ACC112 (cell line): ENCODE measurements at regions not wholly inside any gene's neighbourhood (a gene's known extent, or its start where the extent isn't known, plus 50 kb on each side); places are given as distances from the start of the nearest gene placed in this dataset.
"Not testable (repeated sequence)": the region's sequence is repeated elsewhere in the genome, so short reads cannot be mapped to it uniquely, and the experiment has no call there.

Source experiments
- H2AFZ ChIP-seq: fragments of 200-600 bp; sonication (generic); one replicate; pipeline ENCODE4 v1.6.0; 2017; ENCODE audit warnings: antibody characterized with exemption, low read length; ENCODE audit not compliant: unreplicated experiment
- H3K27ac ChIP-seq: fragments of 200-600 bp; sonication (generic); 2 replicates; pipeline ENCODE4 v1.5.1; 2014; ENCODE audit warnings: low read depth, mild to moderate bottlenecking, antibody characterized with exemption, low read length, moderate library complexity
- H3K27me3 ChIP-seq: fragments of 200-600 bp; sonication (generic); 2 replicates; pipeline ENCODE4 v1.6.1; 2014; ENCODE audit warnings: mild to moderate bottlenecking, antibody characterized with exemption, low read length, moderate library complexity, mixed read lengths; ENCODE audit not compliant: insufficient read depth
- H3K36me3 ChIP-seq: fragments of 200-600 bp; sonication (generic); 2 replicates; pipeline ENCODE4 v1.6.1; 2016; ENCODE audit warnings: mild to moderate bottlenecking, antibody characterized with exemption, low read length, moderate library complexity, mixed read lengths; ENCODE audit not compliant: insufficient read depth
- H3K4me1 ChIP-seq: fragments of 200-600 bp; sonication (generic); one replicate; pipeline ENCODE4 v1.6.1; 2016; ENCODE audit warnings: low read length, mixed read lengths; ENCODE audit not compliant: insufficient read depth, unreplicated experiment, control insufficient read depth
- H3K4me3 ChIP-seq: fragments of 200-600 bp; sonication (generic); 2 replicates; pipeline ENCODE4 v1.5.1; 2014; ENCODE audit warnings: mild to moderate bottlenecking, low read depth, low read length
- H3K79me2 ChIP-seq: fragments of 200-600 bp; sonication (generic); one replicate; pipeline ENCODE4 v1.6.0; 2016; ENCODE audit warnings: low read length; ENCODE audit not compliant: control insufficient read depth, unreplicated experiment, insufficient read depth

DNA sequence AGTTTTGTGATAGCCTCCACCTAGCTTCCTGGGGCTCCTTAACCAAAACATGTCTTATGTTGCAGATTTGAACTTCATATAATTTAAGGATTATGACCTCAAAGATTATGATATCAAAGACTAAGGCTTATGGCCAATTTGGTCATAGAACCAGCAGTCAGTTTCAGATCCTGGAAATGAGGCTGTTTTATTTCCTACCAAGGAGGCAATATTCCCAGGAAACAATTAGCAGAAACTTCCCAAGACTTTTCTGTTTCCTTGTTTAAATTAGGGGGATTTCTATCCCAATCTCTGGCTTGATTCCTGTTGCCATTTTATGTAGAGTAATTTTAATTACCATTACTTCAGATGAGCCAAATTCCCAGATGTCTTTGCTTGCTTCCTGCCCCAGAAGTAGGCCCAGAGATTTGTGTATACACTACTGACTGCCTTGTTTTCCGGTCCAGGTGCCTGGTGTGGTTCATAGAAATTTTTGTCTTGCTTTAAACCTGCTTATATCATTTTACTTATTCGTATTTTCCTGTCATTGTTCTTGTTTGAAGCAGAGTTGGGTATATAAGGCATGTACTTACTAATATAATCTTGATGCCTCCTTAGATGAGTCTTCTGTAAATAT lies 119.2 kb upstream of the TMEM170B start:
- Histone ChIP-seq H3K4me1 (peaks cover 10% of the 10 kb centered on the region), H3K79me2 (no peaks in the 10 kb centered on the region), H2AFZ (no peak overlapping the region), H3K4me3 (no peak overlapping the region), H3K36me3 (no peaks in the 10 kb centered on the region), H3K27me3 (no peaks in the 10 kb centered on the region), H3K27ac (no peak overlapping the region)

DNA sequence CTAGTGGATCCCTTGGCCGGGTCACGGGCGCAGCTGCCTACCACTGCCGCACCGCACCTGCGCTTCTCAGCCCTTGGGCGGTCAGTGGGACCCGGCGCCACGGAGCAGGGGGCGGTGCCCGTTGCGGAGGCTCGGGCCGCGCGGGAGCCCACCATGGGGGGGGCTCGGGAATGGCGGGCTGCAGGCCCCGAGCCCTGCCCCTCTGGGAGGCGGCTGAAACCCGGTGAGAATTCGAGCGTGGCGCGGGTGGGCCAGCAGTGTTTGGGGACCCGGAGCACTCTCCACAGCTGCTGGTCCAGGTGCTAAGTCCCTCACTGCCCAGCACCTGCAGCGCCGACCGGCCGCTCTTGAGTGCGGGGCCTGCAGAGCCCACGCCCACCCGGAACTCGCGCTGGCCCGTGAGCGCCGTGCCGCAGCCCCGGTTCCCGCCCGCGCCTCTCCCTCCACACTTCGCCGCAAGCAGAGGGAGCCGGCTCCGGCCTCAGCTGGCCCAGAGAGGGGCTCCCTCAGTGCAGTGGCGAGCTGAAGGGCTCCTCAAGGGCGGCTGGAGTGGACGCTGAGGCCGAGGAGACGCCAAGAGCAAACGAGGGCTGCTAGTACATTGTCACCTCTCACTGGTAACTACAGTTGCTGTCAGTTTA lies 120.5 kb upstream of the TMEM170B start:
- Histone ChIP-seq H3K36me3 (no peaks in the 10 kb centered on the region), H3K79me2 (no peaks in the 10 kb centered on the region), H3K4me3 (no peak overlapping the region), H3K27me3 (no peaks in the 10 kb centered on the region), H2AFZ (no peak overlapping the region), H3K4me1 (peaks cover 7% of the 10 kb centered on the region), H3K27ac (no peak overlapping the region)

DNA sequence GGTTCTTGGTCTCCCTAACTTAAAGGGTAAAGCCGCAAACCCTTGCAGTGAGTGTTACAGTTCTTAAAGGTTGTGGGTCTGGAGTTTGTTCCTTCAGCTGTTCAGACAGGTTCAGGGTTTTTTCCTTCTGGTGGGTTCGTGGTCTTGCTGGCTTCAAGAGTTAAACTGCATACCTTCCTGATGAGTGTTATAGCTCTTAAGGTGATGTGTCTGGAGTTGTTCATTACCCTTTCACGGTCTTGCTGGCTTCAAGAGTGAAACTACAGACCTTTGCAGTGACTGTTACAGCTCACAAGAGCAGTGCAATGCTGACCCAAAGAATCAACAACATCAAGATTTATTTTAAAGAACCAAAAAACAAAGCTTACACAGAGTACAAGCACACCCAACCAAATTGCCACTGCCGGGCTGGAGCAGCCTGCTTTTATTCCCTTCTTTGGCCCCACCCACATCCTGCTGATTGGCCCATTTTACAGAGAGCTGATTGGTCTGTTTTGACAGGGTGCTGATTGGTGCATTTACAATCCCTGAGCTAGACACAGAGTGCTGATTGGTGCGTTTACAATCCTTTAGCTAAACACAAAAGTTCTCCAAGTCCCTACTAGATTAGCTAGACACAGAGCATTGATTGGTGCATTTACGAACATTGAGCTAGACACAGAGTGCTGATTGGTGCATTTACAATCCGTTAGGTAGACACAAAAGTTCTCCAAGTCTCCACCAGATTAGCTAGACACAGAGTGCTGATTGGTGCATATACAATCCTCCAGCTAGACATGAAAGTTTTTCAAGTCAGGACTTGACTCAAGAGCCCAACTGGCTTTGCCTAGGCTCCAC lies 121.2 kb upstream of the TMEM170B start:
- H3K27ac ChIP-seq, H3K79me2 ChIP-seq, H3K36me3 ChIP-seq, H3K27me3 ChIP-seq, H2AFZ ChIP-seq, H3K4me3 ChIP-seq: not testable (repeated sequence)
- H3K4me1 ChIP-seq = peaks cover 12% of the 10 kb centered on the region

DNA sequence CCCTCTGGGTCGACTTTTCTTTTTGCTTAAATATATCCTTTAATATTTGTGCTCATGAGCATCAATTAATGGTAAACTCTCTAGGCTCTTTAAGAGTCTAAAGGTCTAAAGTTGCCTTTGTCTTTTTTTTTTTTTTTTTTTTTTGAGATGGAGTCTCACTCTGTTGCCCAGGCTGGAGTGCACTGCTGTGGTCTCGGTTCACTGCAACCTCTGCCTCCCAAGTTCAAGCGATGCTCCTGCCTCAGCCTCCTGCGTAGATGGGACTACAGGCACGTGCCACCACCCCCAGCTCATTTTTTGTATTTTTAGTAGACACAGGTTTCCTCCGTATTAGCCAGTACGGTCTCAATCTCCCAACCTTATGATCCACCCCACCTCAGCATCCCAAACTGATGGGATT lies 122.0 kb upstream of the TMEM170B start:
- no peak overlapping the region for H2AFZ ChIP-seq

GRCh38 chr6:11414176-11414963 lies 123.2 kb upstream of the TMEM170B start:
- Histone ChIP-seq H3K27me3 (no peaks in the 10 kb centered on the region), H2AFZ (no peak overlapping the region), H3K4me1 (peaks cover 12% of the 10 kb centered on the region), H3K4me3 (no peak overlapping the region), H3K36me3 (no peaks in the 10 kb centered on the region), H3K79me2 (no peaks in the 10 kb centered on the region), H3K27ac (no peak overlapping the region)

More for the DNA sequence above, 122.0 kb upstream of the TMEM170B start:
- H3K4me3 ChIP-seq = no peak overlapping the region
- H3K27me3 ChIP-seq = no peaks in the 10 kb centered on the region
- no peak overlapping the region for H3K27ac ChIP-seq
- H3K79me2 ChIP-seq = no peaks in the 10 kb centered on the region
- H3K4me1 ChIP-seq = peaks cover 12% of the 10 kb centered on the region
- H3K36me3 ChIP-seq = no peaks in the 10 kb centered on the region

DNA sequence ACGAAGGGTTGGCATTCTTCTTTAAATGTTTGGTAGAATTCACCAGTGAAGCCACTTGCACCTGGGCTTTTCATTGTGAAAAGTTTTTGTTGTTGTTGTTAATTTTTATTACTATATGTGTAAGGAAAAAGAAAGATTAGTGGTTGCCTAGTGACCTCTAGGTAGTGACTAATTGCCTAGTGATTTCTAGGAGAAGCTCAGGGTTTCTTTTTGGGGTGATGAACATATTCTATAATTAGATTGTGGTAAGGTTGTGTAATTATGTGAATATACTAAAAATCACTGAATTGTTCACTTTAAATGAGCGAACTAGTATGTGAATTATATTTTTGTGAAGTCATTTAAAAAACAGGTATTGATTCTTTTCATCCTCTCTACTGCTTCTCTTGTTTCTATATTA lies 123.8 kb upstream of the TMEM170B start:
- Histone ChIP-seq H3K4me1 (peaks cover 12% of the 10 kb centered on the region), H3K36me3 (no peaks in the 10 kb centered on the region), H3K79me2 (no peaks in the 10 kb centered on the region), H2AFZ (no peak overlapping the region), H3K27ac (no peak overlapping the region), H3K27me3 (no peaks in the 10 kb centered on the region), H3K4me3 (no peak overlapping the region)

DNA sequence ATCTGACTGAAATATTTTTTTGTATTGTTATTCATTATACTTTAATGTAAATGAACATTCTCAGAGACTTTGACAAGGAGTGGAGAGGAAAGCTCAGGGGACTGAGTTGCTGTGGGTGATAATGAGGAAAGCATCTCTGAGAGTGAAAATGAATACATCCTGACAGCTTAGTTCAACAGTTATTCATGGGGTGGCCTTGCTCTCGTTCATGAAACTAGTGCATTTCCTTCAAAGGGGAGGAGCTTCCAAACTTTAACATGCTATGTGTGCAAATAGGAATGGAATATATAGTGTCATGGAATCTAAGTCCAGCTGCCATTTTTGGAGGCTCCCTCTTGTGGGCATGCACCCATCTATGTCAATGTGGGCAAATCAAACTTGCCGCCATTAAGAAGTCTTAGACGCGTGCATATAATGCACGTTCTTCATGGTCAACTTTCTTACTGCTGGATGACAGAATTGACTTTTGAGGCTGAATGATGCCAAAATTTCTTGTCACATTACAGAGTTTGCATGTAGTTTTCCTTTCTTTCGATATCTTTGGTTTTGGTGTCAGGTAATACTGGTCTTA lies 124.3 kb upstream of the TMEM170B start:
- H3K79me2 ChIP-seq = no peaks in the 10 kb centered on the region
- no peak overlapping the region for H2AFZ ChIP-seq
- H3K4me1 ChIP-seq = peaks cover 12% of the 10 kb centered on the region
- no peaks in the 10 kb centered on the region for H3K27me3 ChIP-seq
- no peak overlapping the region for H3K4me3 ChIP-seq
- H3K36me3 ChIP-seq = no peaks in the 10 kb centered on the region
- H3K27ac ChIP-seq = no peak overlapping the region

DNA sequence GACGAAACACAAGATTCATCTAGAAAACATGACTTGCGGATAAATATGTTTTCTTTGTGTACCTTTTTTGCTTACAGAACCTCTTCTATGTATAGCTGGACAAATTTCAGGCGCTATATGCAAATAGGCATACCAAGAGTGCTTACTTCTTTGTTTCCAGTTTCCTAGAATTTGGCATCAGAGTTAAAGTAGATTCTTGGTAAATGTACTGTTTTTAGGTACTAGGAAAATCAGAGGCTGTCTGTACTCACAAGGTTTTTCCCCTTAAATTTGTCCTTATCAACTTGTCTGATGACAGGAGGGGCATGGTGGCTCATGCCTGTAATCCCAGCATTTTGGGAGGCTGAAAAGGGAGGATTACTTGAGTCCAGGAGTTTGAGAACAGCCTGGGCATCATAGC lies 124.9 kb upstream of the TMEM170B start:
- no peak overlapping the region for H2AFZ ChIP-seq

GRCh38 chr6:11412011-11412424 lies 125.5 kb upstream of the TMEM170B start:
- H3K27me3 ChIP-seq = no peaks in the 10 kb centered on the region
- no peaks in the 10 kb centered on the region for H3K79me2 ChIP-seq
- no peaks in the 10 kb centered on the region for H3K36me3 ChIP-seq
- H2AFZ ChIP-seq = no peak overlapping the region
- no peak overlapping the region for H3K4me3 ChIP-seq
- peaks cover 12% of the 10 kb centered on the region for H3K4me1 ChIP-seq
- peak overlapping the region; percentile 42; the same call in 1 of the 2 replicates for H3K27ac ChIP-seq

More for the DNA sequence above, 124.9 kb upstream of the TMEM170B start:
- no peaks in the 10 kb centered on the region for H3K36me3 ChIP-seq
- no peaks in the 10 kb centered on the region for H3K79me2 ChIP-seq
- H3K4me3 ChIP-seq = no peak overlapping the region
- no peak overlapping the region for H3K27ac ChIP-seq
- H3K27me3 ChIP-seq = no peaks in the 10 kb centered on the region
- H3K4me1 ChIP-seq = peaks cover 12% of the 10 kb centered on the region

GRCh38 chr6:11411593-11411992 lies 126.0 kb upstream of the TMEM170B start:
- H3K27ac ChIP-seq = peak overlapping the region; percentile 42; the same call in 1 of the 2 replicates
- no peaks in the 10 kb centered on the region for H3K79me2 ChIP-seq
- no peaks in the 10 kb centered on the region for H3K36me3 ChIP-seq
- no peak overlapping the region for H2AFZ ChIP-seq
- H3K27me3 ChIP-seq = no peaks in the 10 kb centered on the region
- H3K4me3 ChIP-seq = no peak overlapping the region
- peaks cover 12% of the 10 kb centered on the region for H3K4me1 ChIP-seq
